Upper lobe of right lung (tissue), 1 donor: ENCODE measurements at regions not wholly inside any gene's neighbourhood (a gene's known extent, or its start where the extent isn't known, plus 50 kb on each side); places are given as distances from the start of the nearest gene placed in this dataset.

Experiments used
- ATAC-seq: fragments of 200-7000 bp; cut with Tn5 transposase; one replicate; pipeline ENCODE4 v1.9.1; 2020; ENCODE audit warnings: mild to moderate bottlenecking, moderate library complexity
- DNase-seq: peaks from one replicate; pipeline ENCODE4 v3.0.0-alpha.2; 2020
- H3K27ac ChIP-seq: fragments of 200-600 bp; one replicate; pipeline ENCODE4 v1.8.0; 2022
- H3K27me3 ChIP-seq: fragments of 200-600 bp; one replicate; pipeline ENCODE4 v1.8.0; 2022; ENCODE audit warnings: mild to moderate bottlenecking
- H3K36me3 ChIP-seq: fragments of 200-600 bp; one replicate; pipeline ENCODE4 v1.8.0; 2022
- H3K4me1 ChIP-seq: fragments of 200-600 bp; one replicate; pipeline ENCODE4 v1.8.0; 2022
- H3K4me3 ChIP-seq: fragments of 200-600 bp; one replicate; pipeline ENCODE4 v1.8.0; 2022; ENCODE audit warnings: mild to moderate bottlenecking
- H3K9me3 ChIP-seq: fragments of 200-600 bp; one replicate; pipeline ENCODE4 v1.8.0; 2022
- CTCF ChIP-seq: fragments of 200-600 bp; IDR thresholded peaks from one replicate; pipeline ENCODE4 v1.8.0; 2022; ENCODE audit warnings: antibody characterized with exemption
- intact Hi-C: fragments of 100-400 bp; cut with DNase I; formaldehyde crosslinking; loops from one replicate; pipeline ENCODE4 v1.11.0; 2022
- donor health status: DM: no; HTN: yes; CAD: no; lungs with severe emphysema.

GRCh38 chr4:115655626-115656025, 542.2 kb upstream of the NDST4 start:
- Histone ChIP-seq H3K4me1 (no peaks in the 10 kb centered on the region), H3K9me3 (no peaks in the 10 kb centered on the region), H3K4me3 (no peak overlapping the region), H3K36me3 (no peaks in the 10 kb centered on the region), H3K27ac (no peak overlapping the region), H3K27me3 (no peaks in the 10 kb centered on the region)
- DNase-seq = no peak
- ATAC-seq = no peak
- TF ChIP-seq CTCF = no peak
- intact Hi-C loops = no loop called here

DNA sequence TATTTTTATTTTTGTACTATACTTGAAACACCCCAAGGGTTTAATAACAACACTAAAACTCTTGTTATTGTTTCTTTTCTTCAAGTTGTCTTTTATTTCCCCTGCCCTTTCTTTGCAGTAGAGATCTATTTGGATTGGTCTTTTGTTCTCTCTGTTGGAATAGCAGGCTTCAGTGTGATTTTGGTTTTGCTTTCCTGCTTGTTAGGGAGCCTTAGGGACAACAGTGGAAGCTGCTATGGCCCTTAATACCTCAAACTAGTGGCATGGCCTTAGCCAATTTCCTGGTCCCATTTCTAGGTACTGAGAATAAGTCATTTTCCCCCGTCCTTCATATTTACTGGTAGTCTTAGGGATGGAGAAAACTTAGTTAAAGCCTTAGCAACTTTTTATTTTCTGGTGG, 535.4 kb upstream of the NDST4 start:
- no peaks in the 10 kb centered on the region for H3K9me3 ChIP-seq
- H3K36me3 ChIP-seq = no peaks in the 10 kb centered on the region
- H3K27me3 ChIP-seq = no peaks in the 10 kb centered on the region
- DNase-seq (no peak), ATAC-seq (no peak)
- TF ChIP-seq CTCF = no peak
- H3K27ac ChIP-seq = no peak overlapping the region
- no peak overlapping the region for H3K4me3 ChIP-seq
- H3K4me1 ChIP-seq = no peaks in the 10 kb centered on the region
- intact Hi-C loops = no loop called here

DNA sequence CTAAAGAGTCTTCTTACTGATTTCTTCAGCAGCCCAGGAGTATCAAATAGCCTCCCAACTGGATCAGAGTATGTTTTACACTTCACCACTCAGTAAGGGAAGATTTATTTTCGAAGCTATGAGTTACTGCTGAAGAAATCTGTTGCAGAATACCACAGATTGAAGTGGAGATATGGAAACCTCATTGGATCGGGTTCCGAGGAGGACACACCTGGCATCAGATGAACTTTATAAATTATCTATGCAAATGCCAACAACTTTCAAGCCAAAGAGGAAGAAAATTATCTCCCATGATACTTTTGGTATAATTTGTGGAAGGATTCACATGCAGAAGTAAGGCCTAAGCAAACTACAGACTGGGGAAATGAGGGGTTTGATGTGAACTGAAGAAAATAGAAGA, 515.9 kb upstream of the NDST4 start:
- Histone ChIP-seq H3K4me3 (no peak overlapping the region), H3K27me3 (no peaks in the 10 kb centered on the region), H3K4me1 (no peaks in the 10 kb centered on the region), H3K27ac (no peak overlapping the region), H3K9me3 (no peaks in the 10 kb centered on the region), H3K36me3 (no peaks in the 10 kb centered on the region)
- TF ChIP-seq CTCF = no peak
- DNase-seq (no peak), ATAC-seq (no peak)
- intact Hi-C loops = no loop called here

DNA sequence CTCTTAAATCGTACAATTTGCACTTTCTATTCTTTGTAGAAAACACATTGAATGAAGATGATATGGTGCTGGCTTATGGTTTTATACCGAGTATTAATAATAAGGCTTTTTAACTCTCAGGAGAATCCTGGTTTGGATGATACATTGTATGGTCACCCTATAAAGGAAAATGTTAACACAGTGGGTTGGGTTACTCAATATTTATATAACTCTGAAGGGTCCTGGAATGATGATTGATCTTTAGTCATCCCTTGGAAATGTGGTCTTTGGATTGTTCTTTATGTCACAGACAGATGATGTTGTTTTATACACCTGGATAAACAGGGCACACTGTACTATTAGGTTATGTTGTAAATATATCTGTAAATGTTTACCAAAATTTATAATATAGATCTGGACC, 496.2 kb upstream of the NDST4 start:
- intact Hi-C loops = no loop called here
- H3K27ac ChIP-seq = no peak overlapping the region
- H3K27me3 ChIP-seq = no peaks in the 10 kb centered on the region
- DNase-seq = no peak
- H3K4me3 ChIP-seq = no peak overlapping the region
- H3K36me3 ChIP-seq = no peaks in the 10 kb centered on the region
- no peak for ATAC-seq
- no peak for TF ChIP-seq CTCF
- no peaks in the 10 kb centered on the region for H3K9me3 ChIP-seq
- H3K4me1 ChIP-seq = no peaks in the 10 kb centered on the region

GRCh38 chr4:115607311-115607710, 493.9 kb upstream of the NDST4 start:
- H3K27me3 ChIP-seq = no peaks in the 10 kb centered on the region
- DNase-seq (no peak), ATAC-seq (no peak)
- H3K27ac ChIP-seq = no peak overlapping the region
- no peaks in the 10 kb centered on the region for H3K4me1 ChIP-seq
- H3K4me3 ChIP-seq = no peak overlapping the region
- TF ChIP-seq CTCF = no peak
- H3K9me3 ChIP-seq = no peaks in the 10 kb centered on the region
- no peaks in the 10 kb centered on the region for H3K36me3 ChIP-seq
- intact Hi-C loops = no loop called here

DNA sequence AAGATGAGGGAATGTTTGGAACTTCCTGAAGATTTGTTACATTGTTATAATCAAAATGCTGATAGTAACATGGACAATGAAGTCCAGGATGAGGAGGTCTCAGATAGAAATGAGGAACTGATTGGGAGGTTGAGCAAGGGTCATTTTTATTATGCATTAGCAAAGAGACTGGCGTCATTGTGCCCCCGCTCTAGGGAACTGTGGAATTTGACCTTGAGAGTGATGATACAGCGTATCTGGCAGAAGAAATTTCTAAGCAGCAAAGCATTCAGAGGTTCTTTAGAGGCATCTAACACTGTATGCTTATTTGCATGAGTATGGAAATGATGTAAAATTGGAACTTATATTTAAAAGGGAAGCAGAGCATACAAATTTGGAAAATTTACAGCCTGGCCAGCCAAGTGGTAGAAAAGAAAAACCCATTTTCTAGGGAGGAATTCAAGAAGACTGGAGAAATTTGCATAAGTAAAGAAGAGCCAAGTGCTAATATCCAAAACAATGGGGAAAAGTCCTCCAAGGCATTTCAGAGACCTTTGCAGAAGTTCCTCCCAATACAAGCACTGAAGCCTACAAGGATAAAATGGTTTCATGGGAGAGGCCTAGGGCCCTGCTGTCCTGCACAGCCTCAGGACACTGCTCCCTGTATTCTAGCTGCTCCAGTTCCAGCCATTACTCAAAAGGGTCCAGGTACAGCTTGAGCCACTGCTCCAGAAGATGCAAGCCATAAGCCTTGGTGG, 483.0 kb upstream of the NDST4 start:
- ATAC-seq = no peak
- no peaks in the 10 kb centered on the region for H3K4me1 ChIP-seq
- H3K4me3 ChIP-seq = no peak overlapping the region
- no peak overlapping the region for H3K27ac ChIP-seq
- no peaks in the 10 kb centered on the region for H3K36me3 ChIP-seq
- intact Hi-C loops = no loop called here
- no peaks in the 10 kb centered on the region for H3K27me3 ChIP-seq
- H3K9me3 ChIP-seq = no peaks in the 10 kb centered on the region
- TF ChIP-seq CTCF = no peak
- DNase-seq = no peak
